GM19467 (cell line): ENCODE measurements at regions not wholly inside any gene's neighbourhood (a gene's known extent, or its start where the extent isn't known, plus 50 kb on each side); places are given as distances from the start of the nearest gene placed in this dataset.

ENCODE experiments used
- ATAC-seq: cut with Tn5 transposase; IDR thresholded peaks from one replicate; pipeline ENCODE4 v1.9.1; 2021; ENCODE audit warnings: mild to moderate bottlenecking, moderate library complexity; ENCODE audit not compliant: unreplicated experiment

- no peak for ATAC-seq
These were observed 123.1 kb upstream of the EEPD1 start for GRCh38 chr7:36029853-36030515.

- ATAC-seq, result no peak
These were observed 120.7 kb upstream of the EEPD1 start for GRCh38 chr7:36032361-36032818.

GRCh38 chr7:36034020-36034419, 119.0 kb upstream of the EEPD1 start:
- ATAC-seq, result no peak

- no peak for ATAC-seq
These were observed 117.9 kb upstream of the EEPD1 start for GRCh38 chr7:36035186-36035585.

- no peak for ATAC-seq
These were observed 116.5 kb upstream of the EEPD1 start for GRCh38 chr7:36036590-36036989.

- ATAC-seq, result no peak
These were observed 115.9 kb upstream of the EEPD1 start for GRCh38 chr7:36037121-36037662.

GRCh38 chr7:36038063-36038721, 114.9 kb upstream of the EEPD1 start:
- no peak for ATAC-seq

GRCh38 chr7:36039243-36039642, 113.8 kb upstream of the EEPD1 start:
- no peak for ATAC-seq

GRCh38 chr7:36039671-36040070, 113.4 kb upstream of the EEPD1 start:
- no peak for ATAC-seq

- no peak for ATAC-seq
These were observed 112.4 kb upstream of the EEPD1 start for GRCh38 chr7:36040679-36041078.

GRCh38 chr7:36044101-36044892, 108.8 kb upstream of the EEPD1 start:
- ATAC-seq, result no peak

- no peak for ATAC-seq
These were observed 107.7 kb upstream of the EEPD1 start for GRCh38 chr7:36045326-36045725.

- no peak for ATAC-seq
These were observed 107.2 kb upstream of the EEPD1 start for GRCh38 chr7:36045830-36046341.

GRCh38 chr7:36047091-36047658, 105.9 kb upstream of the EEPD1 start:
- no peak for ATAC-seq

GRCh38 chr7:36048141-36048901, 104.7 kb upstream of the EEPD1 start:
- no peak for ATAC-seq

- no peak for ATAC-seq
These were observed 104.2 kb upstream of the EEPD1 start for GRCh38 chr7:36048902-36049240.

GRCh38 chr7:36051501-36051900, 101.6 kb upstream of the EEPD1 start:
- no peak for ATAC-seq

GRCh38 chr7:36053589-36053988, 99.5 kb upstream of the EEPD1 start:
- no peak for ATAC-seq

GRCh38 chr7:36054637-36055036, 98.4 kb upstream of the EEPD1 start:
- ATAC-seq, result no peak

GRCh38 chr7:36055207-36055606, 97.8 kb upstream of the EEPD1 start:
- ATAC-seq, result no peak
